Sigmoid colon (tissue), 6 donors: ENCODE measurements at regions not wholly inside any gene's neighbourhood (a gene's known extent, or its start where the extent isn't known, plus 50 kb on each side); places are given as distances from the start of the nearest gene placed in this dataset.
A peak's percentile ranks its signal among the peaks of the same experiment; 100 is the strongest.

Experiments
- DNase-seq: peaks from one replicate; pipeline ENCODE4 v3.0.0-alpha.2; 2019
- H3K27ac ChIP-seq, 4 donors: fragments of 200-600 bp; sonication (generic); one replicate each; pipeline ENCODE4 v1.5.1; 2016 to 2019; ENCODE audit warnings: mild to moderate bottlenecking in 1 of 4
- H3K27me3 ChIP-seq, 3 donors: fragments of 200-600 bp; sonication (generic); one replicate each; pipeline ENCODE4 v1.5.1; 2019; ENCODE audit warnings: mild to moderate bottlenecking in 1 of 3
- H3K36me3 ChIP-seq, 4 donors: fragments of 200-600 bp; sonication (generic); one replicate each; pipeline ENCODE4 v1.5.1; 2016 to 2019
- H3K4me1 ChIP-seq, 4 donors: fragments of 200-600 bp; sonication (generic); one replicate each; pipeline ENCODE4 v1.5.1; 2017 to 2019
- H3K4me3 ChIP-seq, 4 donors: fragments of 200-600 bp; sonication (generic); one replicate each; pipeline ENCODE4 v1.5.1; 2017 to 2019; ENCODE audit warnings: mild to moderate bottlenecking in 2 of 4, moderate library complexity in 1 of 4
- H3K9me3 ChIP-seq, 4 donors: fragments of 200-600 bp in 3 of 4; sonication (generic) in 3 of 4; one replicate each; pipeline versions ENCODE4 v1.5.1 to v1.6.1; 2013 to 2019
- CTCF ChIP-seq, 4 experiments: fragments of 450-650 bp in 3 of 4; fragments of 200-600 bp in 1 of 4; IDR thresholded peaks; one replicate each; pipeline ENCODE4 v1.5.1; 2016 to 2019; ENCODE audit warnings: antibody characterized with exemption in 4 of 4, mild to moderate bottlenecking in 3 of 4, moderate library complexity in 2 of 4
- EP300 ChIP-seq, 4 donors: sonication (generic); formaldehyde crosslinking; IDR thresholded peaks; one replicate each; pipeline ENCODE4 v1.6.1; 2017; ENCODE audit warnings: antibody characterized with exemption in 4 of 4
- POLR2A ChIP-seq, 2 donors: fragments of 450-650 bp; IDR thresholded peaks; one replicate each; pipeline ENCODE4 v1.6.1; 2016; ENCODE audit warnings: antibody characterized with exemption in 2 of 2, mild to moderate bottlenecking in 2 of 2, moderate library complexity in 2 of 2
- POLR2AphosphoS5 ChIP-seq, 4 donors: sonication (generic); formaldehyde crosslinking; IDR thresholded peaks; one replicate each; pipeline ENCODE4 v1.6.1; 2017; ENCODE audit warnings: antibody characterized with exemption in 4 of 4
- WGBS, 2 donors: extraction: QIAGEN DNeasy Blood & Tissue Kit; methylation state at CpG; one replicate each; pipeline ENCODE4 v1.1.7; 2013; 5-methylcytosine and 5-hydroxymethylcytosine counted together
- intact Hi-C: fragments of 100-400 bp; cut with DNase I; formaldehyde crosslinking; loops from one replicate; pipeline ENCODE4 v1.15.1; 2023
- donor health status: healthy with polysubstance abuse.
- donor health status: healthy.

- intact Hi-C loops, result no loop called here
- H3K4me3 ChIP-seq, result no peak overlapping the region
- no peaks in the 10 kb centered on the region for H3K9me3 ChIP-seq
- H3K36me3 ChIP-seq, result no peaks in the 10 kb centered on the region
- H3K27me3 ChIP-seq, result no peaks in the 10 kb centered on the region
- no peak for TF ChIP-seq POLR2AphosphoS5 (IDR thresholded peaks at IDR 0.05)
- TF ChIP-seq EP300 (IDR thresholded peaks at IDR 0.05), result no peak
- TF ChIP-seq CTCF (IDR thresholded peaks at IDR 0.05), result no peak
- H3K27ac ChIP-seq, result peak overlapping the region in 2 of 4 donors; percentile 13 to 56
- WGBS, 2 donors, result 81 to 89% methylated on average over 4 of the region's 4 CpGs
- H3K4me1 ChIP-seq, result peaks cover 0 to 22% (median 11%) of the 10 kb centered on the region in 4 donors
- no peak for DNase-seq
Observed at GRCh38 chr7:35747611-35748010, 52.7 kb upstream of the HERPUD2 start.

GRCh38 chr7:35748371-35748770 is 52.5 kb upstream of the SEPTIN7 start:
- TF ChIP-seq EP300 (IDR thresholded peaks at IDR 0.05), result no peak
- no peak for TF ChIP-seq CTCF (IDR thresholded peaks at IDR 0.05)
- no peak for TF ChIP-seq POLR2A (IDR thresholded peaks at IDR 0.05)
- no peak for TF ChIP-seq POLR2AphosphoS5 (IDR thresholded peaks at IDR 0.05)
- peak overlapping the region in 2 of 4 donors; percentile 13 to 56 for H3K27ac ChIP-seq
- H3K36me3 ChIP-seq, result no peaks in the 10 kb centered on the region
- no peak for DNase-seq
- WGBS, 2 donors, result 83 to 92% methylated on average over 1 of the region's 1 CpG
- H3K27me3 ChIP-seq, result no peaks in the 10 kb centered on the region
- intact Hi-C loops, result no loop called here
- H3K9me3 ChIP-seq, result no peaks in the 10 kb centered on the region
- H3K4me1 ChIP-seq, result peaks cover 0 to 30% (median 13%) of the 10 kb centered on the region in 4 donors
- no peak overlapping the region for H3K4me3 ChIP-seq

- Histone ChIP-seq H3K27ac (peak overlapping the region in 1 of 4 donors; percentile 56), H3K9me3 (no peaks in the 10 kb centered on the region), H3K27me3 (no peaks in the 10 kb centered on the region), H3K4me3 (no peak overlapping the region), H3K4me1 (peaks cover 0 to 42% (median 24%) of the 10 kb centered on the region in 4 donors), H3K36me3 (no peaks in the 10 kb centered on the region)
- peak; percentile 78 for DNase-seq
- 63 to 76% methylated on average over 2 of the region's 2 CpGs for WGBS, 2 donors
- TF ChIP-seq CTCF (IDR thresholded peaks at IDR 0.05), result no peak
- no peak for TF ChIP-seq POLR2A (IDR thresholded peaks at IDR 0.05)
- TF ChIP-seq POLR2AphosphoS5 (IDR thresholded peaks at IDR 0.05), result peak; percentile 18 to 47 (median 36)
- TF ChIP-seq EP300 (IDR thresholded peaks at IDR 0.05), result no peak
- intact Hi-C loops, result no loop called here
Observed at GRCh38 chr7:35749556-35749955, 51.3 kb upstream of the SEPTIN7 start.
